NCI-H2227 (cell line): ENCODE measurements at regions not wholly inside any gene's neighbourhood (a gene's known extent, or its start where the extent isn't known, plus 50 kb on each side); places are given as distances from the start of the nearest gene placed in this dataset.

Experiments used
- DNase-seq: peaks from one replicate; lab custom pipeline; 2025; ENCODE audit not compliant: unreplicated experiment; lab: John Stamatoyannopoulos, UW

DNA sequence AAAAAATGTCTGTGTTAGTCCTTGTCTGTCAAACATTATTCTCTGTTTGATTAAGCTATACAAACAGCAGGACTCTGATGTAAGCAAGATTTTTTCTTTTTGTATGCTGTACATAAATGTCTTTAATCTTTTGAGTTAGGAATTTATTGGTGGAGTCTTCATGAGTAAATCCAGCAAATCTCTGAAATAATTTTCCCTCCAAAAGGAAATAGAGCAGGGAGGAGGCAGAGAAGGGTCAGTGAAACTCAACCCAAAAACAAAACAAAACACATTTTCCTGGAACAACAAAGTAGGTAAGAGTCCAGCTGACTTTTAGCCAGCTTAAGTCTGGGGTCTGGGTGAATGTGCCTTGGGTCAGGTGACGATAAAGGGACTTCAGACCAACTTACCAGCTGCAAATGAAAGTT lies 113.7 kb downstream of the FOXA2 start:
- DNase-seq = no peak

GRCh38 chr20:22466447-22467171 lies 117.8 kb downstream of the FOXA2 start:
- no peak for DNase-seq

GRCh38 chr20:22465622-22466446 lies 118.5 kb downstream of the FOXA2 start:
- no peak for DNase-seq

DNA sequence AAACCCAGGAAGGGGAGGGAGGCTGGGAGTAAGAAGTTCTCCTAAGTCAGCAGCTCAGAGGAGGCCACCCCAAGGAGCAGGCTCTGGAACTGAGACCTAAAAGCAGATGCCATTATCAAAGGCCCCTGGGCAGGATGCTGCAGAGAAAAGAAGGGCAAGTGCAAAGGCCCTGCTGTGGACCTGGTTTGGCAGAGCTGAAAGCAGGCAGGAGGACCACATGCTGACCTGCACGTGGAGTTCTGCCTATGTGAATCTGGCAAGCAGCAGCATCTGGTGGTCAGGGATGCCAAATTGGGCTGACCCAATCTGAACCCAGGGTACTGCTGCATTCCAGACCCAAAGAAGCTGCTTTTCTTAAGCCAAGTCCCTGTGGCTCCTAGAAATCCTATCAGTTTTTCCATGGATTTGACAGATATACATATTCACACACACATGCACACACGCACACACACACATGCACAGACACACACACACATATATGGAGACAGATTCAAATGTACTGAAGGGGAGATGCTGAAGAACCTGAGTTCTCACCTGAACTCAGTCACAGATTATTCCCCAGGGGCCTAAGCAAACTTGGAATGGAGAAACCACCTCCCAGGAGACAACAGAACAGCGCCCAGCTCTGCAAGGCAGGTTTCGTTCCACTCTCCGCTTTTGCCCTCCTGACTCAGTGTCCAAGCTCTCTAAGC lies 119.9 kb downstream of the FOXA2 start:
- no peak for DNase-seq

GRCh38 chr20:22462975-22463914 lies 121.1 kb downstream of the FOXA2 start:
- DNase-seq = no peak

DNA sequence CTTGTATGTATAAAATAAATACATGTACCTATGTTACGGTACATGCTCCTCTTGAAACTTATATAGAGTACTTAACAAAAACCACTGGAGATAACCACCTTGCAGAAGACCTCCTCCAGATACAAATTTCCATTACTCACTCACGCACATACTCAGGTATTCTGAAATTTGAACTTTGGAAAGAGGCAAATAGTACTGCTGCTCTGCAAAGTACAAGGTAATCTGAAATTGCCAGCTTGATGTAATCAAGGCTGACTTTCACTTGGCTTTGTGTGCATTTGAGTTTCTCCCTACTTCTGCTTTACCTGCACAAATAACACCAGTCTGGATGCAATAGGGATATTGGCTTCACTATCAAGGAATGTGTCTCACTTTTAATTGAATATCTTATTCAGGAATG lies 123.6 kb downstream of the FOXA2 start:
- DNase-seq = no peak

GRCh38 chr20:22460231-22460630 lies 124.1 kb downstream of the FOXA2 start:
- no peak for DNase-seq

GRCh38 chr20:22459754-22460153 lies 124.6 kb downstream of the FOXA2 start:
- no peak for DNase-seq

- DNase-seq = no peak
These were observed 128.3 kb downstream of the FOXA2 start for GRCh38 chr20:22456109-22456508.

DNA sequence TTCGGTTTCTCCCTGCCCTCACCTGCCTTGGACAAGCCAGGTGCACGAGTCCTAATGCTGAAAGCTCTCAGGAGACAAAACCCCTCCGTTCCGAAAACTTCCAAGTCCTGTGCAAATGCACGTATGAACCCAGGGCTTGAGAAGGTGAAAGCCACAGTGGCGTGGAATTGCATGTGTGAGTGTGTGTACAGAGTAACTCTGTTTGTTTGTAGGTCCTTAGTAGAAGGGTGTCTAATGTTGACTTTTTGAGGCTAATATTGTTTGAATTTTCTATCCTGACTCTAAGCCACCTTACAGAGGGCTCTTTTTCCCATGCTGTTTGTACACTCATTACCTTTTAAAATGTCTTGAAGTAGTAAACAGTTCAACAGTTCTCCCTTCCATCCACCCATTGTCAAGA lies 129.1 kb downstream of the FOXA2 start:
- no peak for DNase-seq

DNA sequence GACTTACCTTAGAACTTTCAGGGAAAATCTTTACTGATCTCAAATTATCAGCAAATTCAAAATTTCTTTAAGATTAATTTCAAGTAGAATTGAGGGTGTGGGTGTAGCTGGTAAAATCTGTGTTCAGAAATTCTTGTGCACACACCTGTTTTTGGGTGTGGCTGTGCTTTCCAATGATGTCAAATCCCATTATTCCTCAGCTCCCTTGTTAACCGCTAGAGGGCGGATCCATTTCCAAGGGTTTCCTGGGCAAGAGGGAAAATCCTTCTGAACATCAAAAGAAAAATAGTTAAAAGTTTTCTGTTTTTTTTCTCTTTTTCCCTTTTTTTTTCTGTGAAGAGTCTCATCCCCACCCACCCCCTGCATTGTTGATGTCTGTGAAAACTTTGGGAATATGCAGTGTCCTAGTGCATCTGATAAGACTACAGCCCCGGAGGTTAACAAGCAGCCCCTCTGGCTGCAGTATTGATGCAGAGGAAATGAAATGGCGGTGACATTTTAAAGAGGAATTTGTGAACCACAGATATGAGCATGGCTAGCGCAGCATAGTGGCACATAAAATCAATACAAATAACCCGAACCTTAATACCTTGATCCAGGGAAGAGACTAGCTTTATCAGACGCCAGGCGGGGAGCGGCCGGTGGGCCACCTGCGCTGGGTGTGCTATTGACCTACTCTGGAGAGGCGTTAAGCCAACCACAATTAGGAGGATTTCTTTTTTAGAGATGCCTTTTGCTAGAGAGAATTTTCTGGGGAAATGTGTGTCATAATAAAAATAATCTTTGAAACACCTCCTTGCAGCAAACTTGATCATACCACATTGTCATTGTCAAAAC lies 130.9 kb downstream of the FOXA2 start:
- DNase-seq = no peak

- DNase-seq = no peak
These were observed 131.8 kb downstream of the FOXA2 start for GRCh38 chr20:22452442-22453011.

GRCh38 chr20:22450537-22450936 lies 133.8 kb downstream of the FOXA2 start:
- DNase-seq = no peak

GRCh38 chr20:22449188-22449973 lies 135.0 kb downstream of the FOXA2 start:
- no peak for DNase-seq

GRCh38 chr20:22447447-22447778 lies 137.0 kb downstream of the FOXA2 start:
- no peak for DNase-seq

- DNase-seq = no peak
These were observed 137.5 kb downstream of the FOXA2 start for GRCh38 chr20:22446613-22447446.

GRCh38 chr20:22442318-22442717 lies 142.1 kb downstream of the FOXA2 start:
- no peak for DNase-seq

DNA sequence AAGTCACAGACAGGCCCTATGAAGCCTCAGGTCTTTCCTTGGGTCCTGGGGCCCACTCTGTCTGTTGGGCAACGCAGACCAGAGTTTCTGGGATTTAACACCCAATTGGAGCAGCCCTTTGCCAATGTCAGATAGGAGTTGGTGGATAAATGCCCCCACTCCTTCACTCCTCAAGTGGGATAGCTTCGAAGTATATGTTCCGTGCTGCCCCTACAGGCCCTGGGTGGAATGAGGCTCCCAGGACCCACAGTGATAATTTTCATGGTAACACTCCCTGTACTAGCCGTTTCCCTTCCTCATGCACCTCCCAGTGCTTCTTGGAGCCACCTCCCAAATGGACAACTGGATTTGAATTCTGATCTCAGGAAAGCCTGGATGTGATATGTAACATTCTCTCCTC lies 145.4 kb downstream of the FOXA2 start:
- no peak for DNase-seq
